GM12875 (cell line): ENCODE measurements at regions not wholly inside any gene's neighbourhood (a gene's known extent, or its start where the extent isn't known, plus 50 kb on each side); places are given as distances from the start of the nearest gene placed in this dataset.

Experiments
- H3K4me3 ChIP-seq: one replicate; pipeline ENCODE4 v1.5.1; 2011; ENCODE audit warnings: low read depth, low read length, control low read depth
- TF ChIP-seq, protein P1 (sequence below): IDR thresholded peaks from 2 replicates; pipeline ENCODE4 v1.5.1; 2011; ENCODE audit warnings: low read depth, mild to moderate bottlenecking, control low read depth, inconsistent platforms, low read length, moderate library complexity, borderline replicate concordance; ENCODE audit not compliant: insufficient read depth

DNA sequence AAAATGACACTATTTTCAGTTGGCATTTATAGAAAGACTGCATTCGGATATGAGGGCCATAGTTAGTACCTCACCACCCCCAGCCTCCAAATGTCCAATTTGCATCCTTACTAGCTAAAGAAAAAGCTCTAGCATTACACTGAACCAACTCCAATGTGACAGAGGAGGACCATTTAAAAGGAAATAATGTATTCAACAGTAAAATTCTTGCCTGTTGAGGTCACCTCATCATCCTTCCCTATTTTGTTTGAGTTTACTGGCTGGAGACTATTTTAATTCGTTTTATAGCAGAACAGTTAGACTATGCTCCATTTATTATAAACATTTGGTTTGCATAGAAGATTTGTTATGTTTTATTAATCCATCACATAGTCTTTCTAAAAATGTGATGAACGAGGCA is 88.2 kb upstream of the PPARGC1A start:
- TF ChIP-seq, protein P1, sequence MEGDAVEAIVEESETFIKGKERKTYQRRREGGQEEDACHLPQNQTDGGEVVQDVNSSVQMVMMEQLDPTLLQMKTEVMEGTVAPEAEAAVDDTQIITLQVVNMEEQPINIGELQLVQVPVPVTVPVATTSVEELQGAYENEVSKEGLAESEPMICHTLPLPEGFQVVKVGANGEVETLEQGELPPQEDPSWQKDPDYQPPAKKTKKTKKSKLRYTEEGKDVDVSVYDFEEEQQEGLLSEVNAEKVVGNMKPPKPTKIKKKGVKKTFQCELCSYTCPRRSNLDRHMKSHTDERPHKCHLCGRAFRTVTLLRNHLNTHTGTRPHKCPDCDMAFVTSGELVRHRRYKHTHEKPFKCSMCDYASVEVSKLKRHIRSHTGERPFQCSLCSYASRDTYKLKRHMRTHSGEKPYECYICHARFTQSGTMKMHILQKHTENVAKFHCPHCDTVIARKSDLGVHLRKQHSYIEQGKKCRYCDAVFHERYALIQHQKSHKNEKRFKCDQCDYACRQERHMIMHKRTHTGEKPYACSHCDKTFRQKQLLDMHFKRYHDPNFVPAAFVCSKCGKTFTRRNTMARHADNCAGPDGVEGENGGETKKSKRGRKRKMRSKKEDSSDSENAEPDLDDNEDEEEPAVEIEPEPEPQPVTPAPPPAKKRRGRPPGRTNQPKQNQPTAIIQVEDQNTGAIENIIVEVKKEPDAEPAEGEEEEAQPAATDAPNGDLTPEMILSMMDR, result no peak
- H3K4me3 ChIP-seq, result no peak overlapping the region

DNA sequence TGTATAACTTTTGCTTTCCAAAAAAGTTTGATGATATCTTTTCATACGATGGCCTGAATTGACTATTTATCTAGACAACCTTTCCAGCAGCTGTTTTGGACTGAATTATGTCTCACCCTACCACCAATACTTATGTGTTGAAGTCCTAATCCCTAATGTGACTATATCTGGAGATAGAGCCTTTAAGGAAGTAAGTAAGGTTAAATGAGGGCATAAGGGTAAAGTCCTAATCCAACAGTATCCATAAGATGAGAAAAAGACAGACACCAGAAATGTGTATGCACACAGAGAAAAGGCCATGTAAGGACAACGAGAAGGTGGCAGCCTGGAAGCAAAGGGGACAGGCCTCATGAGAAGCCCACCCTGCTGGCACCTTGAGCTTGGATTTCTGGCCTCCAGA is 86.6 kb upstream of the PPARGC1A start:
- TF ChIP-seq, protein P1, result no peak
- no peak overlapping the region for H3K4me3 ChIP-seq

DNA sequence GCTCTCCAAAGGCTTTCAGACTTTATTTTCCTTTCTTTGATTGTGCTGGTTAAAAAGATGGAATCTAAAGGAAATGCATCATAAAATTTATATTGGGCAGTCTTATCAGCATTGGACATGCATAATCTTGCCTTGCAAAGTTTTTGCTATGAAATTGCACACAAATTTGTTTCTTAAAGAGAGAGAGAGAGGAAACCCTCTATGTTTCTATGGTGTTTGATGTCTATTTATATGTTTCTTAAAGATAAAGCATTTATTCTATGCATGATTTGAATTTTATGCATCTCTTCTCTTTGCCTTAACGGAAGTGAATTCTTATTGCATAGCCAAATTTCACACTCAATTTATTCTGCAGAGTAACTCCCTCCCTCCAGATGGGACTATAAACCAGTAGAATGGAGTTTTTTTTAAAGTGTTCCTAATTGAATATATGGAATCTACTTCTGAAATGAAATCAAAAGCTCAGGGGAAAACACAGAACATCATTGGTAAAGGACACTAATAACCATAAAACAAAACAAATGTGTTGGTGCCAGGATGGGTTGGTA is 83.5 kb upstream of the PPARGC1A start:
- TF ChIP-seq, protein P1, result no peak
- no peak overlapping the region for H3K4me3 ChIP-seq

DNA sequence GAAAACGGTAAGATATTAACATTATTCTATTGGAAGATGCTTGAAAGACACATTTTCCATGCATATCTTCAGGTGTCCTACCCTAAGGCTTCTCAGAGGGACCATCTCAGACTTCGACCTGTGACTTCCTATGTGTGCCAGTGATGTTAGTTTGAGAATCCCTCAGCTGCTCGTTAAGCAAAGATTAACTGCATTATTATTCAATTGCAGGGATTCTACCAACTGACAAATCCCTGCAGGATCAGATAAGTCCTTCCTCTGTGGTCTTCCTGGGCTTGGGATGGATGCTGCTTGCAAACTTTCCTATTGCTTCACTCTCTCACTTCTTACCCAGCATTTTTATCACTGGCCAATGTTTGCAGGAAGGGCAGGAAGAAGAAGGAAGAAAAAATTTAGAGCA is 83.0 kb upstream of the PPARGC1A start:
- TF ChIP-seq, protein P1, result no peak
- no peak overlapping the region for H3K4me3 ChIP-seq

DNA sequence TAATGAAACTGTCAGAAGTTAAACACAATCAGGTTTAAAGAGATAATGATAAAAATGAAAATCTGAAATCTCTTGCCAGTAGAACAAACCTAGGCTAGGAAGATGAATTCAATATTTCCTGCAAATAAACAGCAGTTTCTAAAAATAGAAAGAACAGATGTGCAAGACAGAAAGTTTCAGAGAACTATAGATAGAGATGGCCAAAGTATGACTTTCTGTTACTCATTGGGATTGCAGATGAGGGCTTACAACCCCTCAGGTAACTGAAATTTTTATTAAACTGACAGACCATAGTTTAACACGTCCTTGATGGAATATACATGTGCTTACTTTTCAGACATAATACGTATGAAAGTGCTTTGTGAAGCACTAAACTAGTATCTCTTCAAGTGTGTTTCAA is 82.3 kb upstream of the PPARGC1A start:
- no peak overlapping the region for H3K4me3 ChIP-seq
- TF ChIP-seq, protein P1, result no peak

DNA sequence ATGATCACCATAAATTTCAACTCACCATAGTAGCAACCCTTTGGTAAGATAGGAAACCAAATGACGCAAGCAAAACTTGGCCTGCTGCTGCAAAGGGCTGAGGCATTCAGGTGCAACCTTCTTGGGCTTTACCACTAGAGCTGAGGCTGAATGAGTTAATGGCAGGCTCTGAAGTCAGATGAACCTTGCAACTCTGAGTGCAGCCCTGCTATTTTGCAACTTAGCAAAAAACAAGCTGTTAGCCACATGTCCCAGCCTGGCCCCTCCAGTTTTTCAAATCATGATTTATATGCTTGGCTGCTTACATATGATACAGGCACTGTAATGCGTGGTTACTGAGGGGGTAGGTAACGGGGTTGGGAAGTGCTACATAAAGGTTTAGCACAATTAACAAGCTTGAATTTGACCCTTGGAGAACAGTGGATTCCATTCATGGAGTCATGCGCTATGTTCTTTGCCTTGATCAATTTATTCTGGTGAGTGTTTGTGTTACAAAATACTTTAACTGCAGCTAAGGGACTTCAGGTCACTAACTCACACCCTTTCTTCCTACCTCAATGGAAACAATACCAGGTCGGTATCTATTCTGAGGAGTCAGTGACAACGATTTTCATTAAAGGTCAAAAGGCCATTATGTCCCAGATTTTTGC is 80.5 kb upstream of the PPARGC1A start:
- TF ChIP-seq, protein P1, result no peak

DNA sequence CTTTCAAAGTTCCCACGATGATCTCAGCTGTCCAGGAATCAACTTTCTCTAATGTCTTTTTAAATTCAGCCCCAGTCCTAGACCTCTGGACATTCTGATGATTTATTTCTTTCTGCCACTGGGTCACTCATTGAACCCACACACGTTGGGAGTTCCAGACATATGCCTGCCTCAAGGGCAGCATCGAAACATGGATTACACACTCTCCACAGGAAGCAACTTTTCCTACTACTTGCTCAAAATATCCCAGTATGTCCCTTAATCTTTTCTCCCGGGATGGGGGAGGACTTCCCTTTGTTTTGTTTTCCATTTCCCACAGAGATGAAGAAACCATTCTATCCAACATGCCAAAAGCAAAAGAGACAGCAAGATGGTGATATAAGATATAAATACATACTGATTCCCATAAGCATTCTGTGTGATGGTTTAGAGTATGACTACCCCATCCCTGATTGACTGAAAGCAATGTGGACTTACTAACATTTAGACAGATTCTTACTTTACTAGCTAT is 79.8 kb upstream of the PPARGC1A start:
- TF ChIP-seq, protein P1, result no peak

More for the DNA sequence above, 80.5 kb upstream of the PPARGC1A start:
- H3K4me3 ChIP-seq, result no peak overlapping the region

More for the DNA sequence above, 79.8 kb upstream of the PPARGC1A start:
- H3K4me3 ChIP-seq, result no peak overlapping the region
